Neural progenitor cell (in vitro differentiated cells): ENCODE measurements at regions not wholly inside any gene's neighbourhood (a gene's known extent, or its start where the extent isn't known, plus 50 kb on each side); places are given as distances from the start of the nearest gene placed in this dataset.

Source experiments
- DNase-seq: peaks from one replicate; pipeline ENCODE4 v3.0.0-alpha.2; 2016; ENCODE audit warnings: low spot score
- H2AFZ ChIP-seq: fragments of 200-600 bp; sonication (generic); replicated peaks from 2 replicates; pipeline ENCODE4 v1.6.1; 2016; ENCODE audit warnings: antibody characterized with exemption
- H3F3A ChIP-seq: fragments of 200-600 bp; sonication (generic); 2 replicates; pipeline ENCODE4 v1.6.1; 2016; ENCODE audit warnings: antibody characterized with exemption, low read depth
- H3K27ac ChIP-seq: fragments of 200-600 bp; sonication (generic); 2 replicates; pipeline ENCODE4 v1.5.1; 2016; ENCODE audit warnings: mild to moderate bottlenecking
- H3K27me3 ChIP-seq: fragments of 200-600 bp; sonication (generic); 2 replicates; pipeline ENCODE4 v1.6.1; 2016; ENCODE audit warnings: mild to moderate bottlenecking, moderate library complexity
- H3K36me3 ChIP-seq: fragments of 200-600 bp; sonication (generic); 2 replicates; pipeline ENCODE4 v1.5.1; 2016
- H3K4me1 ChIP-seq: fragments of 200-600 bp; sonication (generic); 2 replicates; pipeline ENCODE4 v1.6.1; 2016; ENCODE audit warnings: mixed run types
- H3K4me2 ChIP-seq: fragments of 200-600 bp; sonication (generic); 2 replicates; pipeline ENCODE4 v1.6.1; 2016
- H3K4me3 ChIP-seq: fragments of 200-600 bp; sonication (generic); 2 replicates; pipeline ENCODE4 v1.5.1; 2016
- H3K79me2 ChIP-seq: fragments of 200-600 bp; sonication (generic); 2 replicates; pipeline ENCODE4 v1.6.1; 2016; ENCODE audit warnings: low read depth
- H3K9ac ChIP-seq: fragments of 200-600 bp; sonication (generic); 2 replicates; pipeline ENCODE4 v1.6.1; 2016
- H3K9me3 ChIP-seq: fragments of 200-600 bp; sonication (generic); 2 replicates; pipeline ENCODE4 v1.5.1; 2016; ENCODE audit warnings: low read depth
- H4K20me1 ChIP-seq: fragments of 200-600 bp; sonication (generic); 2 replicates; pipeline ENCODE4 v1.6.1; 2016; ENCODE audit warnings: low read depth
- H3K27ac Mint-ChIP-seq: 3 replicates; pipeline ENCODE4 v1.8.0; 2021; ENCODE audit warnings: mixed read lengths
- H3K27me3 Mint-ChIP-seq: 2 replicates; pipeline ENCODE4 v1.8.0; 2022; ENCODE audit warnings: low read depth, mild to moderate bottlenecking, inconsistent platforms, moderate library complexity, mixed read lengths; ENCODE audit not compliant: insufficient read depth
- H3K36me3 Mint-ChIP-seq: 3 replicates; pipeline ENCODE4 v1.8.0; 2021; ENCODE audit warnings: mixed read lengths
- H3K4me1 Mint-ChIP-seq: 3 replicates; pipeline ENCODE4 v1.8.0; 2021; ENCODE audit warnings: mixed read lengths
- H3K4me3 Mint-ChIP-seq: 3 replicates; pipeline ENCODE4 v1.8.0; 2021; ENCODE audit warnings: mild to moderate bottlenecking, moderate library complexity, mixed read lengths
- H3K9me3 Mint-ChIP-seq: 3 replicates; pipeline ENCODE4 v1.8.0; 2020; ENCODE audit warnings: mixed read lengths
- EZH2 ChIP-seq: fragments of 200-600 bp; sonication (generic); IDR thresholded peaks from 2 replicates; pipeline ENCODE4 v1.6.1; 2017; ENCODE audit warnings: antibody characterized with exemption, mild to moderate bottlenecking, moderate library complexity
- EZH2phosphoT487 ChIP-seq: fragments of 200-600 bp; sonication (generic); IDR thresholded peaks from 2 replicates; pipeline ENCODE4 v1.6.1; 2017; ENCODE audit warnings: antibody characterized with exemption
- TF ChIP-seq, protein P1 (sequence below): fragments of 200-600 bp; sonication (generic); IDR thresholded peaks from 2 replicates; pipeline ENCODE4 v1.5.1; 2017; ENCODE audit warnings: antibody characterized with exemption, mild to moderate bottlenecking

DNA sequence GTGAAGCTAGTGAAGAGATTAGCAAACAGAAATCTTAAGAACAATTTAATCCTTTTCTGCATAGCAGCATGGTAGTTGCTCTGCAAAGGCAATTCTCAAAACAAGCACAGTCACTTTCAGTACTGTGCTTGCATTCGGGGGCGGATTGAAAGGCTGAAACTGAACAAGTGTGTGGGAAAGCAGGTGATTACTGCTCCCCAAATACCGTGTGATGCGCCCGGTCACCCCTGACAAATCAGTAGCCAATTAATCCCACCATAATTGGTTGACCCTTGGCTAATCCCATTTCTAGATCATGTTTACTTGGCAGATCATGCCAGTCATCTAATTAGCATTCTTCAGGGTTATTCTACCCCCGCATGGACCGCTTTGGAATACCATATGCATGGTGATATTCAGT lies 76.5 kb upstream of the ADRB1 start:
- no peaks in the 10 kb centered on the region for H4K20me1 ChIP-seq
- H3K79me2 ChIP-seq, result no peaks in the 10 kb centered on the region
- peaks cover 4% of the 10 kb centered on the region for H3K4me1 ChIP-seq
- no peak for DNase-seq
- no peak overlapping the region for H3K27ac ChIP-seq
- Mint-ChIP-seq H3K4me3 (no peak overlapping the region), H3K27ac (no peak overlapping the region), H3K4me1 (no peaks in the 10 kb centered on the region), H3K9me3 (peaks cover 3% of the 10 kb centered on the region), H3K36me3 (no peaks in the 10 kb centered on the region), H3K27me3 (no peaks in the 10 kb centered on the region)
- H3K4me3 ChIP-seq, result no peak overlapping the region
- TF ChIP-seq, protein P1, sequence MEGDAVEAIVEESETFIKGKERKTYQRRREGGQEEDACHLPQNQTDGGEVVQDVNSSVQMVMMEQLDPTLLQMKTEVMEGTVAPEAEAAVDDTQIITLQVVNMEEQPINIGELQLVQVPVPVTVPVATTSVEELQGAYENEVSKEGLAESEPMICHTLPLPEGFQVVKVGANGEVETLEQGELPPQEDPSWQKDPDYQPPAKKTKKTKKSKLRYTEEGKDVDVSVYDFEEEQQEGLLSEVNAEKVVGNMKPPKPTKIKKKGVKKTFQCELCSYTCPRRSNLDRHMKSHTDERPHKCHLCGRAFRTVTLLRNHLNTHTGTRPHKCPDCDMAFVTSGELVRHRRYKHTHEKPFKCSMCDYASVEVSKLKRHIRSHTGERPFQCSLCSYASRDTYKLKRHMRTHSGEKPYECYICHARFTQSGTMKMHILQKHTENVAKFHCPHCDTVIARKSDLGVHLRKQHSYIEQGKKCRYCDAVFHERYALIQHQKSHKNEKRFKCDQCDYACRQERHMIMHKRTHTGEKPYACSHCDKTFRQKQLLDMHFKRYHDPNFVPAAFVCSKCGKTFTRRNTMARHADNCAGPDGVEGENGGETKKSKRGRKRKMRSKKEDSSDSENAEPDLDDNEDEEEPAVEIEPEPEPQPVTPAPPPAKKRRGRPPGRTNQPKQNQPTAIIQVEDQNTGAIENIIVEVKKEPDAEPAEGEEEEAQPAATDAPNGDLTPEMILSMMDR, result no peak
- no peak for TF ChIP-seq EZH2
- TF ChIP-seq EZH2phosphoT487, result no peak
- H3K4me2 ChIP-seq, result no peak overlapping the region
- no peak overlapping the region for H3K9ac ChIP-seq
- no peak overlapping the region for H2AFZ ChIP-seq
- H3F3A ChIP-seq, result no peaks in the 10 kb centered on the region
- H3K9me3 ChIP-seq, result no peaks in the 10 kb centered on the region
- no peaks in the 10 kb centered on the region for H3K27me3 ChIP-seq
- H3K36me3 ChIP-seq, result no peaks in the 10 kb centered on the region

DNA sequence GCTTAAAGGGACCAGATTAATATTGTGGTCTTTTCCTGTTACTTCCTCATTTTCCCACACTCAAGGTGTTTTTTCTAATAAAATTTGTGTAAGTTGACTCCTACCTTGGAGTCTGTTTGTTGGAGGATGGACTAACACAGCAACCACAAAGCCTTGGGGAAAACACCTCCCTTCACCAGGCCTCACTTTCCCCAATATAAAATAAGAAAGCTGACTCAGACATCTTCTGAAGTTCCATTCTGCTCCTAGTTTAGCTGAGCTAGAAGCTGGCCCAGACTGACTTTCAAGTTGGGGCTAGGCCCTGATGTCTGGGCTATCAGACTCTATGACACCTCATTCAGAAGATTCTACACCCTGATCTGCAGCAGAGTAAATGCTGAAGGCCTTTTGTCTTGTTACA lies 73.0 kb upstream of the ADRB1 start:
- Histone ChIP-seq H3F3A (no peaks in the 10 kb centered on the region), H3K9ac (no peak overlapping the region), H3K4me2 (no peak overlapping the region), H4K20me1 (no peaks in the 10 kb centered on the region), H3K79me2 (no peaks in the 10 kb centered on the region), H3K4me1 (peaks cover 4% of the 10 kb centered on the region), H3K36me3 (no peaks in the 10 kb centered on the region), H2AFZ (no peak overlapping the region), H3K9me3 (no peaks in the 10 kb centered on the region), H3K27me3 (no peaks in the 10 kb centered on the region), H3K4me3 (no peak overlapping the region), H3K27ac (no peak overlapping the region)
- no peak overlapping the region for H3K27ac Mint-ChIP-seq
- no peaks in the 10 kb centered on the region for H3K4me1 Mint-ChIP-seq
- TF ChIP-seq EZH2phosphoT487 (no peak), EZH2 (no peak)
- TF ChIP-seq, protein P1, result no peak
- H3K4me3 Mint-ChIP-seq, result no peak overlapping the region
- peaks cover 2% of the 10 kb centered on the region for H3K36me3 Mint-ChIP-seq
- no peak for DNase-seq
- H3K9me3 Mint-ChIP-seq, result peaks cover 6% of the 10 kb centered on the region
- H3K27me3 Mint-ChIP-seq, result no peaks in the 10 kb centered on the region

DNA sequence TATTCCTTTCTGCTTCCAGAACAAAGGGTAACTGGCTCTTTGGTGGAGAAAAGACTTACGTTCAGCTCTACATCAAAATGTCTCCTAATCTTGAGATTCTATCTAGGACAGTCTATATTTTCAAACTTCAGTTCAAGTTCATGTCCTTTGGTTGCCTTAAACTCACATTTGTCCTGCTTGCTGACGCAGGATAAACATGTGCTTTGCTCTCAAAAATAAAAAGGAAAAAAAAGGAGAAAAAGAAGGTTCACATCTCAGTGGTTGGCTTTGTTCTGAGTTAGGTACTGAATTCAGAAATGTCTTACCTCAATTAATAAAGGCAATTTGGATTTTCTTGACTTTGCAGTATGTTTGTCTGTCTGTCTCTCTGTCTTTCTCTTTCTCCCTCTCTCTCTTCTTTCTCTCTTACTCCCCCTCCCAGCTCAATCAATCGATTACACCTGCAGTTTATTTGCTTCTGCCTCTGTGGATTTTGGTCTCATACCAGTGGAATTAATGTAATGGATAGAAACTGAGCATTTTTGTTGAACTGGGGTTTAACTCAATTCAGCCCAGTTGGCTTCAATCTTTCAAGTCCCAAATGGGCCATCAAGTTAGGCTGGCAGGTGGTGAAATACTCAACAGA lies 72.2 kb upstream of the ADRB1 start:
- no peaks in the 10 kb centered on the region for H3K4me1 Mint-ChIP-seq
- no peak overlapping the region for H3K4me2 ChIP-seq
- no peak overlapping the region for H3K27ac ChIP-seq
- no peaks in the 10 kb centered on the region for H3K36me3 ChIP-seq
- no peak overlapping the region for H3K4me3 ChIP-seq
- no peaks in the 10 kb centered on the region for H3K9me3 ChIP-seq
- no peak overlapping the region for H3K9ac ChIP-seq
- peaks cover 6% of the 10 kb centered on the region for H3K9me3 Mint-ChIP-seq
- H3K36me3 Mint-ChIP-seq, result peaks cover 2% of the 10 kb centered on the region
- no peak for TF ChIP-seq EZH2phosphoT487
- TF ChIP-seq, protein P1, result no peak
- TF ChIP-seq EZH2, result no peak
- no peaks in the 10 kb centered on the region for H3K27me3 ChIP-seq
- H3K4me1 ChIP-seq, result peaks cover 4% of the 10 kb centered on the region
- no peaks in the 10 kb centered on the region for H4K20me1 ChIP-seq
- no peak overlapping the region for H2AFZ ChIP-seq
- no peak overlapping the region for H3K4me3 Mint-ChIP-seq
- H3K79me2 ChIP-seq, result no peaks in the 10 kb centered on the region
- no peak for DNase-seq
- H3F3A ChIP-seq, result no peaks in the 10 kb centered on the region
- no peaks in the 10 kb centered on the region for H3K27me3 Mint-ChIP-seq
- H3K27ac Mint-ChIP-seq, result no peak overlapping the region
